ENCODE measurements at regions not wholly inside any gene's neighbourhood (a gene's known extent, or its start where the extent isn't known, plus 50 kb on each side); places are given as distances from the start of the nearest gene placed in this dataset.

DNA sequence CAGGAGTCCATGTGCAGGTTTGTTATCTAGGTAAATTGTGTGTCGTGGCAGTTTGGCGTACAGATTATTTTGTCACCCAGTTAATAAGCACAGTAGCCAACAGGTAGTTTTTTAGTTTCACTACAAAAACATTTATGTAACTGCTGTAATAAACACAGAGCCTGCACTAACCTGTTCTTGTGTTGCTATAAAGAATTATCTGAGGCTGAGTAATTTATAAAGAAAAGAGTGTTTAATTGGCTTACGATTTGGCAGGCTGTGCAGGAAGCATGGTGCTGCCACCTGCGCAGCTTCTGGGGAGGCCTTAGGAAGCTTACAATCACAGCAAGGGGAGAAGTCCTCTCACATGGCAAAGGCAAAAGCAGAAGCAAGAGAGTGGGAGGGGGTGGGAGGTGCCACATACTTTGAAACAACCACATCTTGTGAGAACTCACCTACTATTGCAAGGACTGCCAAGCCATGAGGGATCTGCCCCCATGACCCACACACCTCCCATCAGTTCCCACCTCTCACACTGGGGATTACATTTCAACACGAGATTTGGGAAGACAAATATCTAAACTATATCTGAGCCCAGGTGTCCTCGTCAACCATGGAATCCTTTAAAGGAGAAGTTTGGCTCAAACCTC lies 266.4 kb upstream of the GRIP1 start:
- Histone ChIP-seq H3K27ac (ENCODE audit: extremely low read depth, low read depth, low read length) (no peak overlapping the region), H3K4me1 (ENCODE audit: control insufficient read depth, insufficient read depth, low read length) (peaks cover 6% of the 10 kb centered on the region; the same call in 1 of the 2 replicates), H3K4me3 (ENCODE audit: low read depth, low read length) (no peak overlapping the region), H3K36me3 (ENCODE audit: control insufficient read depth in 2 of 2, insufficient read depth in 1 of 2, low read length in 2 of 2) (no peaks in the 10 kb centered on the region), H3K9me3 (ENCODE audit: control insufficient read depth, insufficient read depth, low read depth, low read length) (no peaks in the 10 kb centered on the region)
- TF ChIP-seq EGR2 (tag by site-specific recombination; IDR thresholded peaks at IDR 0.05; ENCODE audit: low read depth) (peak; percentile 84), ZFHX2 (tag by site-specific recombination; conservative IDR thresholded peaks at IDR 0.05) (peak; percentile 84), ZNF555 (tag by site-specific recombination; conservative IDR thresholded peaks at IDR 0.05) (no peak), OSR2 (tag by site-specific recombination; IDR thresholded peaks at IDR 0.05) (0 out of 2 replicates have a peak, but pooled peaks have one; percentile 18), ZNF792 (tag by site-specific recombination; IDR thresholded peaks at IDR 0.05) (no peak), YY2 (tag by site-specific recombination; IDR thresholded peaks at IDR 0.05) (no peak)
- ChIA-PET POLR2A (no interaction called here), CTCF (no interaction called here)

DNA sequence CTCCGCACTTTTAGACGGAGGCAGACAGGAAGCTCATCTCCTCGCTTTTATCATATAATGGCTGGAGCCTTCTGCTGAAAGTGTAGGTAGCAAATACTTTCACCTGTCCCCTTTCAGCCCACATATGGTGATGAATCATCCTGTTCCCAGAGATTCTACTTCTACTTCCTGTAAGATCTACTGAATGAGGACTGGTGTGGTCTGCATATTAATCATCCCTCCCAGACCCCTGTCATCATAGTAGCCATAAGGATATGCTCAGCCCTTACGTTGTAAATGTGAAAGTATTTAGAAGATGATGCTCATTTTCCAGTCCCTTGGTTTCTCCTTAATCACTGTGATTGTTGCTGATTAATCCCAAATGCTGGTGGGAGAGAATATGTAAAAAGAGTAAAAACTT lies 268.2 kb upstream of the GRIP1 start:
- POLR2A ChIA-PET = interaction anchor here (0.7 kb wide), 1 partner anchor 536 kb away, joined by 3 read pairs; no protein-coding TSS in a partner anchor
- H3K4me3 ChIP-seq (ENCODE audit: low read depth, low read length) = no peak overlapping the region
- TF ChIP-seq PRDM1 (tag by site-specific recombination; IDR thresholded peaks at IDR 0.05) = peak; percentile 38; the same call in 1 of the 2 replicates
- TF ChIP-seq ZNF571 (tag by site-specific recombination; IDR thresholded peaks at IDR 0.05) = no peak
- CTCF ChIA-PET = no interaction called here
- peaks cover 3% of the 10 kb centered on the region; the same call in 1 of the 2 replicates for H3K4me1 ChIP-seq (ENCODE audit: control insufficient read depth, insufficient read depth, low read length)
- no peaks in the 10 kb centered on the region for H3K9me3 ChIP-seq (ENCODE audit: control insufficient read depth, insufficient read depth, low read depth, low read length)
- no peak overlapping the region for H3K27ac ChIP-seq (ENCODE audit: extremely low read depth, low read depth, low read length)
- H3K36me3 ChIP-seq (ENCODE audit: control insufficient read depth in 2 of 2, insufficient read depth in 1 of 2, low read length in 2 of 2) = no peaks in the 10 kb centered on the region

DNA sequence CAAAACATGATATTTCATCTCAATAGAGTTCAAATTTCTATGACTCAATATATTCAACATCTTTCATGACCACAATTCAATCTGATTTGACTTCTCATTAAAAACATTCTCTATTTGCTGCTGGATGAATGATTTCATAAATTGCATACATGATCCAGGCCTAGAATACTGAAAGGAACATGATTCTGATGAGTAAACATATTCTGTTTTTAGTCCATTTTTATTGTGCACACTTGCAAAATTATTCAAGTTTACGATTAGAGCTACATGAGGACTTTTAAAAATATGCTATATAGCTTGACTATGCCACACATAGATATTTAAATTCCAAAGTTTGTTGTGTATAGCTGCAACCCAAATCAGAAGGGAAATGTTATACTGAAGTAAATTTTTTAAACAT lies 273.8 kb upstream of the GRIP1 start:
- TF ChIP-seq, protein P1, sequence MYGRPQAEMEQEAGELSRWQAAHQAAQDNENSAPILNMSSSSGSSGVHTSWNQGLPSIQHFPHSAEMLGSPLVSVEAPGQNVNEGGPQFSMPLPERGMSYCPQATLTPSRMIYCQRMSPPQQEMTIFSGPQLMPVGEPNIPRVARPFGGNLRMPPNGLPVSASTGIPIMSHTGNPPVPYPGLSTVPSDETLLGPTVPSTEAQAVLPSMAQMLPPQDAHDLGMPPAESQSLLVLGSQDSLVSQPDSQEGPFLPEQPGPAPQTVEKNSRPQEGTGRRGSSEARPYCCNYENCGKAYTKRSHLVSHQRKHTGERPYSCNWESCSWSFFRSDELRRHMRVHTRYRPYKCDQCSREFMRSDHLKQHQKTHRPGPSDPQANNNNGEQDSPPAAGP (tag by site-specific recombination; IDR thresholded peaks at IDR 0.05) = no peak
- no peak for TF ChIP-seq ZNF600 (tag by site-specific recombination; IDR thresholded peaks at IDR 0.05)
- TF ChIP-seq ZNF624 (tag by site-specific recombination; IDR thresholded peaks at IDR 0.05) = no peak
- TF ChIP-seq FEZF1 (tag by site-specific recombination; IDR thresholded peaks at IDR 0.05) = no peak
- no peak for TF ChIP-seq ZNF843 (tag by site-specific recombination; IDR thresholded peaks at IDR 0.05)
- TF ChIP-seq, protein P2, sequence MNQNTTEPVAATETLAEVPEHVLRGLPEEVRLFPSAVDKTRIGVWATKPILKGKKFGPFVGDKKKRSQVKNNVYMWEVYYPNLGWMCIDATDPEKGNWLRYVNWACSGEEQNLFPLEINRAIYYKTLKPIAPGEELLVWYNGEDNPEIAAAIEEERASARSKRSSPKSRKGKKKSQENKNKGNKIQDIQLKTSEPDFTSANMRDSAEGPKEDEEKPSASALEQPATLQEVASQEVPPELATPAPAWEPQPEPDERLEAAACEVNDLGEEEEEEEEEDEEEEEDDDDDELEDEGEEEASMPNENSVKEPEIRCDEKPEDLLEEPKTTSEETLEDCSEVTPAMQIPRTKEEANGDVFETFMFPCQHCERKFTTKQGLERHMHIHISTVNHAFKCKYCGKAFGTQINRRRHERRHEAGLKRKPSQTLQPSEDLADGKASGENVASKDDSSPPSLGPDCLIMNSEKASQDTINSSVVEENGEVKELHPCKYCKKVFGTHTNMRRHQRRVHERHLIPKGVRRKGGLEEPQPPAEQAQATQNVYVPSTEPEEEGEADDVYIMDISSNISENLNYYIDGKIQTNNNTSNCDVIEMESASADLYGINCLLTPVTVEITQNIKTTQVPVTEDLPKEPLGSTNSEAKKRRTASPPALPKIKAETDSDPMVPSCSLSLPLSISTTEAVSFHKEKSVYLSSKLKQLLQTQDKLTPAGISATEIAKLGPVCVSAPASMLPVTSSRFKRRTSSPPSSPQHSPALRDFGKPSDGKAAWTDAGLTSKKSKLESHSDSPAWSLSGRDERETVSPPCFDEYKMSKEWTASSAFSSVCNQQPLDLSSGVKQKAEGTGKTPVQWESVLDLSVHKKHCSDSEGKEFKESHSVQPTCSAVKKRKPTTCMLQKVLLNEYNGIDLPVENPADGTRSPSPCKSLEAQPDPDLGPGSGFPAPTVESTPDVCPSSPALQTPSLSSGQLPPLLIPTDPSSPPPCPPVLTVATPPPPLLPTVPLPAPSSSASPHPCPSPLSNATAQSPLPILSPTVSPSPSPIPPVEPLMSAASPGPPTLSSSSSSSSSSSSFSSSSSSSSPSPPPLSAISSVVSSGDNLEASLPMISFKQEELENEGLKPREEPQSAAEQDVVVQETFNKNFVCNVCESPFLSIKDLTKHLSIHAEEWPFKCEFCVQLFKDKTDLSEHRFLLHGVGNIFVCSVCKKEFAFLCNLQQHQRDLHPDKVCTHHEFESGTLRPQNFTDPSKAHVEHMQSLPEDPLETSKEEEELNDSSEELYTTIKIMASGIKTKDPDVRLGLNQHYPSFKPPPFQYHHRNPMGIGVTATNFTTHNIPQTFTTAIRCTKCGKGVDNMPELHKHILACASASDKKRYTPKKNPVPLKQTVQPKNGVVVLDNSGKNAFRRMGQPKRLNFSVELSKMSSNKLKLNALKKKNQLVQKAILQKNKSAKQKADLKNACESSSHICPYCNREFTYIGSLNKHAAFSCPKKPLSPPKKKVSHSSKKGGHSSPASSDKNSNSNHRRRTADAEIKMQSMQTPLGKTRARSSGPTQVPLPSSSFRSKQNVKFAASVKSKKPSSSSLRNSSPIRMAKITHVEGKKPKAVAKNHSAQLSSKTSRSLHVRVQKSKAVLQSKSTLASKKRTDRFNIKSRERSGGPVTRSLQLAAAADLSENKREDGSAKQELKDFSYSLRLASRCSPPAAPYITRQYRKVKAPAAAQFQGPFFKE (tag by site-specific recombination; IDR thresholded peaks at IDR 0.05; ENCODE audit: borderline replicate concordance) = no peak
- TF ChIP-seq ZNF274 (IDR thresholded peaks at IDR 0.05; ENCODE audit: low read length) = no peak
- TF ChIP-seq ZNF274 (tag by site-specific recombination; IDR thresholded peaks at IDR 0.05; ENCODE audit: borderline replicate concordance) = no peak
- no peak for TF ChIP-seq GLI4 (tag by site-specific recombination; IDR thresholded peaks at IDR 0.05)
- no peak for TF ChIP-seq ZNF776 (tag by site-specific recombination; IDR thresholded peaks at IDR 0.05; ENCODE audit: borderline replicate concordance)
- no peak for TF ChIP-seq ZNF571 (tag by site-specific recombination; IDR thresholded peaks at IDR 0.05)
- TF ChIP-seq, protein P3, sequence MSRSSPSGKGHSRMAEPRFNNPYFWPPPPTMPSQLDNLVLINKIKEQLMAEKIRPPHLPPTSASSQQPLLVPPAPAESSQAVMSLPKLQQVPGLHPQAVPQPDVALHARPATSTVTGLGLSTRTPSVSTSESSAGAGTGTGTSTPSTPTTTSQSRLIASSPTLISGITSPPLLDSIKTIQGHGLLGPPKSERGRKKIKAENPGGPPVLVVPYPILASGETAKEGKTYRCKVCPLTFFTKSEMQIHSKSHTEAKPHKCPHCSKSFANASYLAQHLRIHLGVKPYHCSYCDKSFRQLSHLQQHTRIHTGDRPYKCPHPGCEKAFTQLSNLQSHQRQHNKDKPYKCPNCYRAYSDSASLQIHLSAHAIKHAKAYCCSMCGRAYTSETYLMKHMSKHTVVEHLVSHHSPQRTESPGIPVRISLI (tag by site-specific recombination; IDR thresholded peaks at IDR 0.05) = no peak
- no peak for TF ChIP-seq ZNF837 (tag by site-specific recombination; IDR thresholded peaks at IDR 0.05)
- no peak for TF ChIP-seq BCL11B (tag by site-specific recombination; IDR thresholded peaks at IDR 0.05; ENCODE audit: low read depth)
- no peak for TF ChIP-seq ZNF473 (tag by site-specific recombination; IDR thresholded peaks at IDR 0.05)
- Histone ChIP-seq H3K27ac (ENCODE audit: extremely low read depth, low read depth, low read length) (no peak overlapping the region), H3K4me3 (ENCODE audit: low read depth, low read length) (no peak overlapping the region), H3K4me1 (ENCODE audit: control insufficient read depth, insufficient read depth, low read length) (peaks cover 3% of the 10 kb centered on the region; the same call in 1 of the 2 replicates), H3K36me3 (ENCODE audit: control insufficient read depth in 2 of 2, insufficient read depth in 1 of 2, low read length in 2 of 2) (no peaks in the 10 kb centered on the region), H3K9me3 (ENCODE audit: control insufficient read depth, insufficient read depth, low read depth, low read length) (no peaks in the 10 kb centered on the region)
- CTCF ChIA-PET = no interaction called here
- POLR2A ChIA-PET = no interaction called here
